ENCODE measurements at regions not wholly inside any gene's neighbourhood (a gene's known extent, or its start where the extent isn't known, plus 50 kb on each side); places are given as distances from the start of the nearest gene placed in this dataset.
"Not testable (repeated sequence)": the region's sequence is repeated elsewhere in the genome, so short reads cannot be mapped to it uniquely, and the experiment has no call there.

GRCh38 chr21:28687586-28687985 lies 305.1 kb downstream of the LTN1 start:
- no peaks in the 10 kb centered on the region for H3K9me3 Mint-ChIP-seq
- H3K4me3 Mint-ChIP-seq, result no peak overlapping the region
- no peak overlapping the region for H3K27ac Mint-ChIP-seq
- H3K4me1 Mint-ChIP-seq, result peaks cover under 1% of the 10 kb centered on the region
- no peak for TF ChIP-seq CTCF (IDR thresholded peaks at IDR 0.05; ENCODE audit: unreplicated experiment in 3 of 3)
- no peaks in the 10 kb centered on the region for H3K27me3 Mint-ChIP-seq (ENCODE audit: low read depth)
- no peaks in the 10 kb centered on the region for H3K36me3 Mint-ChIP-seq (ENCODE audit: low read depth)

- H3K4me3 Mint-ChIP-seq, result no peak overlapping the region
- H3K27ac Mint-ChIP-seq, result no peak overlapping the region
- no peaks in the 10 kb centered on the region for H3K4me1 Mint-ChIP-seq
- H3K36me3 Mint-ChIP-seq (ENCODE audit: low read depth), result no peaks in the 10 kb centered on the region
- no peak for TF ChIP-seq CTCF (IDR thresholded peaks at IDR 0.05; ENCODE audit: unreplicated experiment in 3 of 3)
- peaks cover 3% of the 10 kb centered on the region for H3K9me3 Mint-ChIP-seq
- no peaks in the 10 kb centered on the region for H3K27me3 Mint-ChIP-seq (ENCODE audit: low read depth)
Measured at GRCh38 chr21:28683982-28684752, 308.5 kb downstream of the LTN1 start.

DNA sequence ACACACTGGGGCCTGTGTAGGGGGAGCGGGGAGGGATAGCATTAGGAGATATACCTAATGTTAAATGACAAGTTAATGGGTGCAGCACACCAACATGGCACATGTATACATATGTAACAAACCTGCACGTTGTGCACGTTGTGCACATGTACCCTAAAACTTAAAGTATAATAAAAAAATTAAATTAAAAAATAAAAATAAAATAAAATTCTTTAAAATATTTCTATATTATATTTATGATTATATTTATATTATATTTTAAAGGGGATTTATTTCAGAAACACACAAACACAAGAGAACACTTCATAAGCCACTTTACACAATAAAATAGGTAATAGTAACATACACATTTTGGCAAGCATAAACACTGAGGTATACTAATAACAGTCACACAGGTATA lies 309.8 kb downstream of the LTN1 start:
- H3K27ac Mint-ChIP-seq; H3K27me3 Mint-ChIP-seq (ENCODE audit: low read depth); H3K4me1 Mint-ChIP-seq; H3K9me3 Mint-ChIP-seq; H3K4me3 Mint-ChIP-seq; H3K36me3 Mint-ChIP-seq (ENCODE audit: low read depth): not testable (repeated sequence)

DNA sequence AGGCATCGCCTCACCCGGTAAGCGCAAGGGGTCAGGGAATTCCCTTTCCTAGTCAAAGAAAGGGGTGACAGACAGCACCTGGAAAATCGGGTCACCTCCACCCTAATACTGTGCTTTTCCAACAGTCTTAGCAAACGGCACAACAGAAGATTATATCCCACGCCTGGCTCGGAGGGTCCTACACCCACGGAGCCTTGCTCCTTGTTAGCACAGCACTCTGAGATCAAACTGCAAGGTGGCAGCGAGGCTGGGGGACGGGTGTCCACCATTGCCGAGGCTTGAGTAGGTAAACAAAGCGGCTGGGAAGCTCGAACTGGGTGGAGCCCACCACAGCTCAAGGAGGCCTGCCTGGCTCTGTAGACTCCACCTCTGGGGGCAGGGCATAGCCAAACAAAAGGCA lies 315.6 kb downstream of the LTN1 start:
- H3K9me3 Mint-ChIP-seq, result peaks cover 13% of the 10 kb centered on the region
- H3K4me1 Mint-ChIP-seq; H3K4me3 Mint-ChIP-seq; H3K27me3 Mint-ChIP-seq (ENCODE audit: low read depth); H3K27ac Mint-ChIP-seq; H3K36me3 Mint-ChIP-seq (ENCODE audit: low read depth): not testable (repeated sequence)

DNA sequence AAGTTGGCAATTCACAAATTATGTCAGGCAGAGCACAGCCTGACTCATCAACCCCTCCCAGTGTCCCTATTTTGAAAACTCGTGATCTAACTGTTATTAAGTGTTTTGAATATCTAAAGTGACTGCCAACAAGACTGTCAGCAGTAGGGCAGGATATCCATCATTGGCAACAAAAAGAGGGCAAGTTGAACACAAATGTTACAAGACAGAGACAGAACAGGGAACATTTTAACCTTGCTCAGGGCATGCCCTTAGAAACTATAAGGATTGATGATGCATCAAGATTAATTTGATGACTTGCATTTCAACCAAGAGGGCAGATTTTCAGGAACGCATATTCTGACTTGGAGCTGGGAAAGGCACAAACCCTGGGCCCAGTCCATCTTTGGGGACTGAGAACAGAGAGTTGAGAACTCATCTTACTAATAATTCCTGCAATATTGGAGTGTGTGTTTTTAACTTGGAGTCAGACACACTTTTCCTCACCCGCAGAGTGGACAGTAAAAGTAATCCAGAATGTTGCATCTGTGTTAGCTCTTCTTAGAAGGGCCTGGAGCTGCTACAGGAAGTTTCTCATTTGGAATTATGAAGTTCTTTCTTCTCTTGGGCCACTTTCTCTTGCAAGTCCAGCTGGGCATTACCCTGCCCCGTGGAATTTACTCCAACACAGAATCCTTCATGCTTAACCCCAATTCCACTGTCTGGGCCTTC lies 317.2 kb downstream of the LTN1 start:
- Mint-ChIP-seq H3K27me3 (ENCODE audit: low read depth) (no peaks in the 10 kb centered on the region), H3K9me3 (peaks cover 13% of the 10 kb centered on the region), H3K4me3 (no peak overlapping the region), H3K4me1 (no peaks in the 10 kb centered on the region), H3K27ac (no peak overlapping the region), H3K36me3 (ENCODE audit: low read depth) (no peaks in the 10 kb centered on the region)
- TF ChIP-seq CTCF (IDR thresholded peaks at IDR 0.05; ENCODE audit: unreplicated experiment in 3 of 3), result no peak

DNA sequence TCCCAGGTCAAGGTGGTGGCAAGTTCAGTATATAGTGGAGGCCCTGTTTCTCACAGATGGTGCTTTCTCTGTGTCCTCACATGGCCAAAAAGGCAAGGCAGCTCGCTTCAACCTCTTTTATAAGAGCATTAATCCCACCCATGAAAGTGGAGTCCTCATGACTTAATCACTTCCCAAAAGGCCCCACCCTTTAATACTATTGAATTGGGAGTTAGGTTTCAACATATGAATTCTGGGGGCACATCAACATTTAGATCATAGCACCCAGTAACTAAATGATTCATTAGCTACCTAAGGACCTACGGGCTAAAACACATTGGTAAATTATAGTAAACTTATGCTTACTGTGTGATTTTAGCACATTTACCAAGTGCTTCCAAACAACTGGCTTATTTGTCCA lies 317.9 kb downstream of the LTN1 start:
- no peak for TF ChIP-seq CTCF (IDR thresholded peaks at IDR 0.05; ENCODE audit: unreplicated experiment in 3 of 3)
- H3K36me3 Mint-ChIP-seq (ENCODE audit: low read depth), result no peaks in the 10 kb centered on the region
- H3K27ac Mint-ChIP-seq, result no peak overlapping the region
- no peaks in the 10 kb centered on the region for H3K27me3 Mint-ChIP-seq (ENCODE audit: low read depth)
- no peaks in the 10 kb centered on the region for H3K4me1 Mint-ChIP-seq
- peaks cover 13% of the 10 kb centered on the region for H3K9me3 Mint-ChIP-seq
- H3K4me3 Mint-ChIP-seq, result no peak overlapping the region

All from nephron (organoid).